ENCODE measurements at regions not wholly inside any gene's neighbourhood (a gene's known extent, or its start where the extent isn't known, plus 50 kb on each side); places are given as distances from the start of the nearest gene placed in this dataset.

- no peak for TF ChIP-seq CSDC2 (CRISPR knock-in tag; IDR thresholded peaks at IDR 0.05)
- no peak for TF ChIP-seq PATZ1 (CRISPR knock-in tag; IDR thresholded peaks at IDR 0.05; ENCODE audit: borderline replicate concordance)
- TF ChIP-seq GLIS3 (CRISPR knock-in tag; IDR thresholded peaks at IDR 0.05) = no peak
- no peak for TF ChIP-seq OSR1 (CRISPR knock-in tag; IDR thresholded peaks at IDR 0.05)
- no peak for TF ChIP-seq CREB5 (CRISPR knock-in tag; IDR thresholded peaks at IDR 0.05; ENCODE audit: low read depth)
- TF ChIP-seq PPARA (CRISPR knock-in tag; IDR thresholded peaks at IDR 0.05; ENCODE audit: borderline replicate concordance) = no peak
- TF ChIP-seq CSRNP3 (CRISPR knock-in tag; IDR thresholded peaks at IDR 0.05) = no peak
- TF ChIP-seq ESRRG (CRISPR knock-in tag; IDR thresholded peaks at IDR 0.05) = no peak
- no peak for TF ChIP-seq ZFP30 (CRISPR knock-in tag; IDR thresholded peaks at IDR 0.05)
- no peak for TF ChIP-seq ZFP3 (CRISPR knock-in tag; IDR thresholded peaks at IDR 0.05)
- TF ChIP-seq RARB (CRISPR knock-in tag; IDR thresholded peaks at IDR 0.05) = no peak
- no peak for TF ChIP-seq ARNTL (CRISPR knock-in tag; IDR thresholded peaks at IDR 0.05; ENCODE audit: borderline replicate concordance, low read depth)
- TF ChIP-seq TSHZ2 (CRISPR knock-in tag; IDR thresholded peaks at IDR 0.05) = no peak
Measured at GRCh38 chr4:33966808-33967207, 2277.5 kb downstream of the ARAP2 start.

Data from SK-N-SH treated with all-trans-retinoic acid at 6 μM for 48 hours (cell line).